Spleen (tissue), 11 donors: ENCODE measurements at regions not wholly inside any gene's neighbourhood (a gene's known extent, or its start where the extent isn't known, plus 50 kb on each side); places are given as distances from the start of the nearest gene placed in this dataset.
A peak's percentile ranks its signal among the peaks of the same experiment; 100 is the strongest.
"Not testable (repeated sequence)": the region's sequence is repeated elsewhere in the genome, so short reads cannot be mapped to it uniquely, and the experiment has no call there.

Experiments
- DNase-seq: peaks from one replicate; pipeline ENCODE4 v3.0.0-alpha.2; 2020
- H3K27ac ChIP-seq, 8 donors: fragments of 200-600 bp; sonication (generic) in 7 of 8; 1 replicate in 4 of 8; 2 replicates in 4 of 8; pipeline versions ENCODE4 v1.5.0 to v1.8.0; 2016 to 2021; ENCODE audit warnings: inconsistent platforms in 4 of 8, mild to moderate bottlenecking in 4 of 8, moderate library complexity in 1 of 8
- H3K27me3 ChIP-seq, 7 donors: fragments of 200-600 bp; sonication (generic) in 6 of 7; replicated peaks in 1 of 7; 1 replicate in 4 of 7; 2 replicates in 3 of 7; pipeline versions ENCODE4 v1.5.0 to v1.8.0; 2016 to 2021; ENCODE audit warnings: inconsistent platforms in 3 of 7, mild to moderate bottlenecking in 1 of 7
- H3K36me3 ChIP-seq, 6 donors: fragments of 200-600 bp; sonication (generic) in 5 of 6; 1 replicate in 4 of 6; 2 replicates in 2 of 6; pipeline versions ENCODE4 v1.5.0 to v1.8.0; 2016 to 2021; ENCODE audit warnings: inconsistent platforms in 2 of 6
- H3K4me1 ChIP-seq, 6 donors: fragments of 200-600 bp; sonication (generic) in 5 of 6; 1 replicate in 3 of 6; 2 replicates in 3 of 6; pipeline versions ENCODE4 v1.5.0 to v1.8.0; 2016 to 2021; ENCODE audit warnings: inconsistent platforms in 3 of 6
- H3K4me3 ChIP-seq, 8 donors: fragments of 200-600 bp; sonication (generic) in 7 of 8; 1 replicate in 4 of 8; 2 replicates in 4 of 8; pipeline versions ENCODE4 v1.5.0 to v1.8.0; 2016 to 2021; ENCODE audit warnings: inconsistent platforms in 4 of 8, mild to moderate bottlenecking in 4 of 8, moderate library complexity in 2 of 8
- H3K9me3 ChIP-seq, 8 donors: fragments of 200-600 bp; sonication (generic) in 7 of 8; 1 replicate in 4 of 8; 2 replicates in 4 of 8; pipeline versions ENCODE4 v1.5.0 to v1.8.0; 2016 to 2021; ENCODE audit warnings: inconsistent platforms in 4 of 8
- POLR2A ChIP-seq, 3 donors: fragments of 450-650 bp; IDR thresholded peaks; one replicate each; pipeline ENCODE4 v1.5.1; 2017; ENCODE audit warnings: antibody characterized with exemption in 3 of 3, mild to moderate bottlenecking in 1 of 3
- POLR2AphosphoS5 ChIP-seq, 3 donors: sonication (generic); formaldehyde crosslinking; IDR thresholded peaks; one replicate each; pipeline ENCODE4 v1.5.1; 2017; ENCODE audit warnings: antibody characterized with exemption in 3 of 3
- WGBS, 5 donors: extraction: QIAGEN DNeasy Blood & Tissue Kit in 3 of 5; methylation state at CpG; one replicate each; pipeline versions ENCODE4 v1.1.5 to v1.1.7; 2013 to 2018; 5-methylcytosine and 5-hydroxymethylcytosine counted together
- intact Hi-C: fragments of 100-400 bp; cut with DNase I; formaldehyde crosslinking; loops from one replicate; pipeline ENCODE4 v1.15.0; 2023; ENCODE audit warnings: low total_unique reads
- TF ChIP-seq, protein P1 (sequence below), 11 experiments: fragments of 200-600 bp in 7 of 11; fragments of 450-650 bp in 4 of 11; sonication (generic) in 4 of 11; IDR thresholded peaks in 8 of 11; conservative IDR thresholded peaks in 3 of 11; 1 replicate in 7 of 11; 2 replicates in 4 of 11; pipeline versions ENCODE4 v1.4.0 to v1.8.0; 2016 to 2021; ENCODE audit warnings: antibody characterized with exemption in 11 of 11, inconsistent platforms in 4 of 11, mild to moderate bottlenecking in 1 of 11
- donor health status: healthy with polysubstance abuse.
- donor health status: DM: no; HTN: no; CAD: no; lungs with moderate emphysema.
- donor health status: DM: no; HTN: no; CAD: no.
- donor health status: Bipolar disorder and iron deficiency.
- donor health status: healthy.
- donor health status: DM: no; HTN: no; CAD: no.
- donor health status: DM: yes; HTN: yes; CAD: no.

DNA sequence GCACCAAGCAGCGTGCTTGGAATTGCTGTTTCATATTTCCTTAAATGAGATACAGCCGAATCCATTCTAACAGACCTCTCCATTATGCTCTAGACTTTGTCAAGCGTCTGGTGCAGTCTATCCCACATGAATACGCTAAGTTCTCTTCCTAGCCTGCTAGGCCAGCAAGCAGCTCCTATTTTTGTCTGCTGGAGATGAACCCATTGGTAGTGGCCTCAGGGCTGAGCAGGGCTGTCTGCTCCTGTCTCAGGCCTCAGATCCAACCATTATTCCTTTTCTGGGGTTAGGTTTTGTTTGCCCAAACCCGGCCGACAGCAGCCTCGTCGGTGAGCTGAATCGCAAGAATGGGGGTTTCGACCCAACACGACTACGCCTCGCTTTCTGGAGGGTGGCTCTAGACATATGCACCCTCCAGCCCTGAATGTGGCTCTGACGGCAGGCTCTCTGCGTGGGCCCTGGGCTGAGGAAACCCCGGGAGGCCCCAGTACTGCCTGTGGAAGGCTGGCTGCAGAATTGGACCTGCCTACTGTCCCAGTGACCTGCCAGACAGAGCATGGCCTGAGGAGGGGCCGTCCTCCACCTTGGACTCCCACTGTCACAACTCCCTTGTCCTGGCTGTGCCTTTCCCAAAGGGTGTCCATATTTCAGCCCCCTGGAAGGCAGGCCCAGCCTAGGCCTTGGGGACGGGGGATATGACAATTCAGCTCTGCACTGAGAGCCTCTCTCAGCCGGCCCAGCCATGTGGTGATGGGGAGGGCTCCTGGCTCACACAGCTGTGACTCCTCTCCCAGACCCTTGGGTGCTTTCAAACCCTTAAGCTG lies 267.9 kb upstream of the TCERG1L start:
- Histone ChIP-seq H3K4me1 (no peaks in the 10 kb centered on the region), H3K9me3 (no peaks in the 10 kb centered on the region), H3K27me3 (peaks cover 0 to 5% (median 0%) of the 10 kb centered on the region in 7 donors), H3K27ac (no peak overlapping the region), H3K36me3 (no peaks in the 10 kb centered on the region), H3K4me3 (no peak overlapping the region)
- intact Hi-C loops: no loop called here
- WGBS, 5 donors: 83 to 89% (median 85%) methylated on average over 18 to 19 of the region's 19 CpGs
- no peak for TF ChIP-seq POLR2AphosphoS5 (IDR thresholded peaks at IDR 0.05)
- no peak for TF ChIP-seq POLR2A (IDR thresholded peaks at IDR 0.05)
- TF ChIP-seq, protein P1, sequence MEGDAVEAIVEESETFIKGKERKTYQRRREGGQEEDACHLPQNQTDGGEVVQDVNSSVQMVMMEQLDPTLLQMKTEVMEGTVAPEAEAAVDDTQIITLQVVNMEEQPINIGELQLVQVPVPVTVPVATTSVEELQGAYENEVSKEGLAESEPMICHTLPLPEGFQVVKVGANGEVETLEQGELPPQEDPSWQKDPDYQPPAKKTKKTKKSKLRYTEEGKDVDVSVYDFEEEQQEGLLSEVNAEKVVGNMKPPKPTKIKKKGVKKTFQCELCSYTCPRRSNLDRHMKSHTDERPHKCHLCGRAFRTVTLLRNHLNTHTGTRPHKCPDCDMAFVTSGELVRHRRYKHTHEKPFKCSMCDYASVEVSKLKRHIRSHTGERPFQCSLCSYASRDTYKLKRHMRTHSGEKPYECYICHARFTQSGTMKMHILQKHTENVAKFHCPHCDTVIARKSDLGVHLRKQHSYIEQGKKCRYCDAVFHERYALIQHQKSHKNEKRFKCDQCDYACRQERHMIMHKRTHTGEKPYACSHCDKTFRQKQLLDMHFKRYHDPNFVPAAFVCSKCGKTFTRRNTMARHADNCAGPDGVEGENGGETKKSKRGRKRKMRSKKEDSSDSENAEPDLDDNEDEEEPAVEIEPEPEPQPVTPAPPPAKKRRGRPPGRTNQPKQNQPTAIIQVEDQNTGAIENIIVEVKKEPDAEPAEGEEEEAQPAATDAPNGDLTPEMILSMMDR (IDR thresholded peaks at IDR 0.05 in 8 of 11, conservative IDR thresholded peaks at IDR 0.05 in 3 of 11): no peak
- DNase-seq: peak; percentile 64

GRCh38 chr10:131580076-131580652 lies 268.6 kb upstream of the TCERG1L start:
- no peaks in the 10 kb centered on the region for H3K9me3 ChIP-seq
- 72 to 80% (median 74%) methylated on average over 8 to 11 of the region's 11 CpGs for WGBS, 5 donors
- H3K27me3 ChIP-seq: peaks cover 0 to 3% (median 0%) of the 10 kb centered on the region in 7 donors
- H3K4me3 ChIP-seq: no peak overlapping the region
- no peaks in the 10 kb centered on the region for H3K36me3 ChIP-seq
- intact Hi-C loops: no loop called here
- DNase-seq: peak; percentile 64
- TF ChIP-seq POLR2AphosphoS5 (IDR thresholded peaks at IDR 0.05) (no peak), POLR2A (IDR thresholded peaks at IDR 0.05) (no peak)
- TF ChIP-seq, protein P1 (IDR thresholded peaks at IDR 0.05 in 8 of 11, conservative IDR thresholded peaks at IDR 0.05 in 3 of 11): no peak
- H3K4me1 ChIP-seq: no peaks in the 10 kb centered on the region
- no peak overlapping the region for H3K27ac ChIP-seq

- no peaks in the 10 kb centered on the region for H3K4me1 ChIP-seq
- intact Hi-C loops: no loop called here
- H3K4me3 ChIP-seq: no peak overlapping the region
- H3K27me3 ChIP-seq: peaks cover 0 to 3% (median 0%) of the 10 kb centered on the region in 7 donors
- no peak for TF ChIP-seq POLR2AphosphoS5 (IDR thresholded peaks at IDR 0.05)
- no peak for TF ChIP-seq POLR2A (IDR thresholded peaks at IDR 0.05)
- TF ChIP-seq, protein P1 (IDR thresholded peaks at IDR 0.05 in 8 of 11, conservative IDR thresholded peaks at IDR 0.05 in 3 of 11): no peak
- DNase-seq: peak; percentile 55
- H3K36me3 ChIP-seq: no peaks in the 10 kb centered on the region
- no peak overlapping the region for H3K27ac ChIP-seq
- 83 to 98% (median 89%) methylated on average over 3 of the region's 3 CpGs for WGBS, 5 donors
- H3K9me3 ChIP-seq: no peaks in the 10 kb centered on the region
Measured at GRCh38 chr10:131580674-131581073, 269.2 kb upstream of the TCERG1L start.

GRCh38 chr10:131581547-131581946 lies 270.0 kb upstream of the TCERG1L start:
- H3K9me3 ChIP-seq, intact Hi-C loops, H3K4me1 ChIP-seq, H3K4me3 ChIP-seq, H3K27ac ChIP-seq, H3K36me3 ChIP-seq, H3K27me3 ChIP-seq: not testable (repeated sequence)
- peak; percentile 63 for DNase-seq
- 55 to 87% (median 83%) methylated on average over 2 to 7 of the region's 7 CpGs for WGBS, 5 donors
